Stimulated activated CD4-positive, alpha-beta T cell treated with anti-CD3 and anti-CD28 coated beads, TNF-alpha, amount 100 ng/mL, for 24 hours (primary cell): ENCODE measurements at regions not wholly inside any gene's neighbourhood (a gene's known extent, or its start where the extent isn't known, plus 50 kb on each side); places are given as distances from the start of the nearest gene placed in this dataset.
A peak's percentile ranks its signal among the peaks of the same experiment; 100 is the strongest.
"Not testable (repeated sequence)": the region's sequence is repeated elsewhere in the genome, so short reads cannot be mapped to it uniquely, and the experiment has no call there.

Experiments
- DNase-seq, 3 experiments: peaks; one replicate each; pipeline ENCODE4 v3.0.0-alpha.2; 2020; ENCODE audit warnings: low read depth in 3 of 3

DNA sequence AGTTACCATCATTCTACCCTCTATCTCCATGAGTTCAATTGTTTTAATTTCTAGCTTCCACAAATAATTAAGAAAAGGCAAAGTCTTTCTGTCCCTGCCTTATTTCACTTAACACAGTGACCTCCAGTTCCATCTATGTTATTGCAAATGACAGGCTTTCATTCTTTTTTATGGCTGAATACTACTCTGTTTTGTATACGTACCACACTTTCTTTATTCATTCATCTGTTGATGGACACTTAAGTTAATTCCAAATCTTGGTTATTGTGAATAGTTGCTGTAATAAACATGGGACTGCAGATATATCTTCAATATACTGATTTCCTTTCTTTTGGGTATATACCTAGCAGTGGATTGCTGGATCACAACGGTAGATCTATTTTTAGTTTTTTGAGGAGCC, 314.1 kb downstream of the SV2B start:
- no peak for DNase-seq

DNA sequence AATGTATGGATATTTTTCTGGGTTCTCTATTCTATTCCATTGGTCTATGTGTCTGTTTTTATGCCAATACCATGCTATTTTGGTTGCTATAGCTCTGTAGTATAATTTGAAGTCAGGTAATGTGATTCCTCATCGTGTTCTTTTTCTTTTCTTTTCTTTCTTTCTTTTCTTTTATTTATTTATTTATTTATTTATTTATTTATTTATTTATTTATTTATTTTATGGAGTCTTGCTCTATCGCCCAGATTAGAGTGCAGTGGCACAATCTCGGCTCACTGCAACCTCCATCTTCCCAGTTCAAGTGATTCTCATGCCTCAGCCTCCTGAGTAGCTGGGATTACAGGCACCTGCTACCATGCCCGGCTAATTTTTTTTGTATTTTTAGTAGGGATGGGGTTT, 315.2 kb downstream of the SV2B start:
- DNase-seq, result not testable (repeated sequence)

DNA sequence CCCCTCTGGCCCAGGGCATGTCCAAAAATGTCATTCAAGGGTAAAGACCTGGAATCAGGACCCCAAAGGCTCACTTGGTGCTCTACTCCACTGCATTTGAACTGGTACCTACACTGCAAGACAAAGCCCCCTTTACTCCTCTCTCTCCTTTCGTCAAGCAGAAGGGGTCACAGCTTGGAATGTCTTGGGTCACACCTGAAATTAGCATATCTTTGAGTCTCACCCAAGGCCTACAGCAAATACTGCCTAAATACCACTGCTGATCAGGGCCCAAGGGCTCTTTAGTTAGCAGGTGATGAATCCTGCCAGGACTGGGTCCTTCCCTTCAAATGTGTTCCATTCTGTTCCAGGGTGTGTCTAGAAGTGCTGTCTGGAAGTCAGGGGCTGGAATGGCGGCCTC, 320.6 kb downstream of the SV2B start:
- no peak for DNase-seq

DNA sequence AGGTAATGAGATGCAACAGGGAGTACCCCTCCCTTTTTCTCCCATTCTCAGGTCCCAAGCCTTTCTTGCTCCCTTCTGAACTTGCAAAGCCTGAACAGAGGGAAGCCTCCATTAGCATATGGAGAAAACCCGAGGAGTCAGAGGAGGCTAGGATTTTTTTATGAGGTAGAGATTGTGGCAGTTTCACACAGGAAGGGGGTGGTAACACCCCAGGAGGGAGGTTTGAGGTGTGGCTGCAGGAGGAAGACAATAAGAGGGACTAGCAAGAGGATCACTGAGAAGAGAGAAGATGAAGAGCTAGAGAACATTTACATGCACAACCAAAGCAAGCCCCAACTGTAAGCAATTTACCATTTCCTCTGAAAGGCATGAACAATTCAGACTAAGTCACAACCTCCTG, 322.7 kb downstream of the SV2B start:
- no peak for DNase-seq

DNA sequence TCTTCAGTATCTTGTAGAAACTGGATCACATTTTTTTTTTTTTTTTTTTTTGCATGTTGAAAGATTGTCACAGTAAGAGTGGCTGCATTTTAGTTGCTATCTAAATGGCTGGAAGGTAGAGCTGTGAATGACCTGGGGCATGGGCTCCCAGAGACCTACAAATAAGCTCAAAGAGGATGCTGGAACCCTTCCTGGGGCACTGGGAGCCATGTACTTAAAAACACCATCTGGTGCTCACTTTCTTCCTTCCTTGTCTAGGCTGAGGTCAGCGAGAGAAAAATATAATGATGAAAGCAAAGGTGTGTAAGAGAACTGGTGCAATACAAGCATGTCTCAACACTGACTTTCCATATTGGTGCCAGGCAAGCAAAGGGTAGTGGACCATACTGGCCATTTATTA, 323.9 kb downstream of the SV2B start:
- DNase-seq, result no peak

DNA sequence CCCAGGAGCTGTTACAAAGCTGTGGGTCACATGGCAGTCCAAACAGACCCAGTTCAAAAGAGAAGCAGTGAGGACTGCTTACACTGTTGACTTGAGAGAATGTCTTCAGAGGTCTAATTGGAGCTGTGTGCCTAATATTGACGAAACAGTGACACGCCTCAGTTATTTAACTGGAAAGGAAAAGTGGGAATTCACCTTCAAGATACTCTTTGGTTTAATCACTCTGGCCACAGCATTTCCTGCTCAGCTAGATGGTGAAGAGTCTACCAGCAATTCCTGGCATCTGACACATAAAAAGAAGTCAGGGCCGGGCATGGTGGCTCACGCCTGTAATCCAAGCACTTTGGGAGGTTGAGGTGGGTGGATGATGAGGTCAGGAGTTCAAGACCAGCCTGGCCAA, 326.4 kb downstream of the SV2B start:
- DNase-seq, result peak in 1 of 3 experiments; percentile 17

DNA sequence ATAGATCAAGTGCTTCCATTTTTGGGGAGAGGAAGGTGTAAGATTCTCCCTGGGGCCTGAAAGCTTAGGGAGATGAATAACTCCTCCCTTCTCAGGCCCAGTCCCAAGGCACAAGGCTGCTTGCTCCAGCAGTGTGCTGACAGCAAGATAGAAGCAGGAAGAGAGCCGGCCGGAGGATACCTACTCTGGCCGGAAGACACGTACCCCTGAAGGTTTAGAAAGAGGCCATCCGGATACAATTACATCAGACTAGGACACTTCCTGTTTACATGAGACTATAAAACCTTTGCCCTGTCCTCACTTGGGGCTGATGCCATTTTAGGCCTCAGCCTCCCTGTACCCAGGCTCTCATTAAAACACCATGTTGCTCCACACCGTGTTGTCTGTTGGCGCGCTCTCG, 329.9 kb downstream of the SV2B start:
- DNase-seq, result no peak

DNA sequence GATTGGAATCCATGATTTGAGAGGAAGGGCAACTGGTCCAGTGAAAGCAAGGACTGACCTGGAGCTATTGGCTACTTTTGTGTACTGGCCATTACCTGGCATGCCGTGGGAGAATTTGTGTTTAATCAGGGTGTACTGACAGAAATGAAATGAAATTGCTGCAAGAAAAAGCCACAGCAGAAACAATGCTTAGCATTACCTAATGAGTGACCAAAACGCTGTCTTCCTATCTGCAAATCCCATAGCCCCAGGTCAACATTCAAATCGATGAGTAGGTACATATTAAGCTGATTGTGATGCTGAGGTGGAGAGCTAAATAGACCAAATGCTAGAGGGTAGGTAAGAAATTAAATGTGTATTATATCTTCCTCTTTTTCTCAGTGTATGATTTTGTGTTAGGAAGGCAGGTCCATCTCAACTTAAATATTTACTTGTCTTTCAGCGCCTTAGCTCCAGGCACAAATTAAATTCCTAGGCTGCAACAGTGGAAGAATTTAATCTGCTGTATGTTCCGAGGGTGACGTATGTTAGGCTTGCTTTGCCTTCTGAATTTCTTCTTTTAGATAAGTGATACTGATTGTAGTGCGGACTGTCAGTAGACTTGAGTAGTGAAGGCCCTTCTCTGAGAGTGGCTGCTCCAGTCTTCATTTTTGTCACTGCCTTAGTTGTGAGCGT, 331.1 kb downstream of the SV2B start:
- DNase-seq, result no peak

DNA sequence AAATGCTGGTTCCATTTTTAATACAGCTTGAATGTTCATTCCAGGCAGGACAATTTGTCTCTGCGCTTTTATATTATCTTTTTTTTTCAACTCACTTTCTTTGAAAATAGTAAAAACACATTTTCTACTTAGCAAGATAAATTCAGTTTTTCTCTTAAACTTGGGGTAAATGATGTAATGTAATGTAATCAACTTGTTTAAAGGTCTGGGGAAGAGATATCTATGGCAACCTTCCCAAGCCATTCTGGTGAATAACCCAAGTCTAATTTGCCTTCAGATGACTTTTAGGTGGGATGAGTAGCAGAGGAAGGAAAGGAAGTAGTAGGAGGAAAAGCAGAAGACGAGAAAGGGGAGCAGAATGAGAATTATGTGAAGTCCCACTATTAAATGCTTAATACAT, 335.1 kb downstream of the SV2B start:
- DNase-seq, result no peak

DNA sequence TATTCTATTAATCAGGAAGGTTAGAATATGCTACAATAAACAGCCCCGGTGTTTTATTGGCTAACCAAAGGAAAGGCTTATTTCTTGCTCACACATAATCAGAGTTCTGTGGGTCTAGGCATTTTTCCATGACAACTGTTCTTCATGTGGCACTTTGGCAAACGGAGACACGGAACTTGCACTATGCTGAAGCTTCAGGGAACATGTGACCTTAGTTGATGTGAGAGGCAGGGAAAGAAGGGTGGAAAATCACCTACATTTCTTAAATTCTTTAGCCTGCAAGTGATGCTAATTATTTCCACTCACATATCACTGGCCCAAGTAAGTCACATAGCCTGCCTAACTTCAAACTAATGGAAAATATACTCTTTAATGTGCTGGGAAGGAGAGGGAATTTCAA, 344.6 kb downstream of the SV2B start:
- DNase-seq, result no peak

DNA sequence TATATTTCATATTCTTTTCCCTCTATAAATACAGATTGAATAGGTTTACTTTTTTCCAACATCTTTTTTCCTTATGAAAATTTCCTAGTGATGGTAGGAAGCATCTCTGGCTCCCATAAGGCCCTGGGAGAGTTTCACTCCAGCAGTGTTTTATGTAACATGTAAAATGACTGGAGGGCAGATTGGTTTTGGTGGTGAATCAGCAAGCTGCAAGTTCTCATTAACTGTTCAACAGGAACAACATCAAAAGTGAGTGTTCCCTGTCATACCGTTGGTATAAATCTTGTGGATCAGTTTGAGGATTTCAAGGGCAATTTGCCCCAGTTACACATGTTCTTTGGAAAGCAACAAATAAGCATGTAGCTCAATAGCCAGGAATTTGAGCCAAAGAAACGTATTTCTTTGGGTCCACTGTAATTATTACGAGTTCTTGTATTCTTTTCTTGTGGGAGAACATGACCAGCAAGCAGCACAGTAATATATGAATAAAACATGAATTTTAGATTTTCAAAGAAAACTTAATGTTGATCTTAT, 345.7 kb downstream of the SV2B start:
- no peak for DNase-seq

DNA sequence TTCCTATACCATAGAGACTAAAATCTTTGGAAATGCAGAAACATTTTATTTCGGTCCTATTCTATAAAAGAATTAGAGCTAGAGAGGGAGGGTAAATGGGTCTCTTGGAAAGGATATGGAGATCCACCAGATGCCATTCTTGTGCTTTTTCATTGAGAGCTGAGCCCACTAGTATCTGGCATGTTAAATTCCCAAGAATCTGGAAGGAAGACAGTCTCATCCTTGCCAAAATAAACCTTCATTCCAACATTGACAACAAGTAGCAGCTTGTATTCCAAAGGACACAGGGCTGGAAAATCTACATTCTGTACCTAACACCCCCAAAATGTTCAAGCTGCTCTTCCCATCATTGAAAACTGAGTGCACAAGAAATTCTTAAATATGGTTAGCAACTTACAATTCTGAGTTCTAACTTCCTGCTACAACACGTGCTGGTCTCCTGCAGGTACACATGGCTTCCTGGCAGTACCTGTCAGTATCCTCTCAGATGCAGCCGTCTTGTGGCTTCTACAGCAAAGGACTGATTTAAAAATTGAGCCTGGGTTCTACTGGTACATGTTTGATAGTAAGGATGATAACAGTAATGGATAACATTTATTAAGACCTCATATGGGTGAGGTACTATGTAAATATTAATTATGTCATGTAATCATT, 348.1 kb downstream of the SV2B start:
- no peak for DNase-seq

DNA sequence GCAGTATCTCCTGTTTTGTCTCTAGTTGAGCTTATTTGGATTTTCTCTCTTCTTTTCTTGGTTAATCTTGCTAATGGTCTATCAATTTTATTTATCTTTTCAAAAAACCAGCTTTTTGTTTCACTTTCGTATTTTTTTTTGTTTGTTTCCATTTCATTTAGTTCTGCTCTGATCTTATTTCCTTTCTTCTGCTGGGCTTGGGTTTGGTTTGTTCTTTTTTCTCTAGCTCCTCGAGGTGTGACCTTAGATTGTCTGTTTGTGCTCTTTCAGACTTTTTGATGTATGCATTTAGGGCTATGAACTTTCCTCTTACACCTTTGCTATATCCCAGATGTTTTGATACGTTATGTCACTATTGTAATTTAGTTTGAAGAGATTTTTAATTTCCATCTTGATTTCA, 353.3 kb downstream of the SV2B start:
- not testable (repeated sequence) for DNase-seq

DNA sequence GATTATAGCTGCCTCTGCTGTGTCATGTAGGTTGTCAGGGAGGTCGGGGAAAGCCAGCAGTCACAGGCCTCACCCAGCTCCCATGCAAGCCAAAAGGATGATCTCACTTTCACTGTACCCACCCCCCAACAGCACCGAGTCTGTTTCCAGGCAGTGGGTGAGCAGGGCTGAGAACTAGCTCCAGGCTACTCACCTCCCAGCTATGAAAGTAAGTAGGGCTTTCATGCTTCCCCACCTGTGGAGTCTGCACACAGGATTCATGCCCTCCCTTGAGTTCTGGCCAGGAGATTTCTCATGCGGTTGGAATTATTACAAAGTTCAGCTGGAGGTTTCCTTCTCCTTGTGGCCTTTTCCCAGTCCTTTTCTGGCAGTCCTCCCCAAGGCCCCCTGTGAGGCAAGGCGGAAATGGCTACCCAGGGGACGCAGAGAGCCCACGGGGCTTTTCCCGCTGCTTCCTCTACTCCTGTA, 356.2 kb downstream of the SV2B start:
- DNase-seq, result no peak

DNA sequence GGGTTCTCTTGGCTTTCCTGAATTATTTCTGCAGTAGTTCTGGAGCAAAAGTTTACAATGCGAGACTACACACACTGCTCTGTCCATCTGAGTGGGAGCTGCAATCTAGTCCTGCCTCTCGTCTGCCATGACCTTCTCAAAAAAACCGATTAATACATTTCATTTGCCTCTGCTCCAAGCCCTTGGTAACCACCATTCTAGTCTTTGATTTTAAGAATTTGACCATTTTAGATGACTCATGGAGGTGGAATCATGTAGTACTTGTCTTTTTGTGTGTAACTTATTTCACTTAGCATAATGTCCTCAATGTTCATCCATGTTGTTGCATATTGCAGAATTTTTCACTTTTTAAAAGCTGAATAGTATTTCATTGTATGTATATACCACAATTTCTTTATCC, 356.9 kb downstream of the SV2B start:
- no peak for DNase-seq

DNA sequence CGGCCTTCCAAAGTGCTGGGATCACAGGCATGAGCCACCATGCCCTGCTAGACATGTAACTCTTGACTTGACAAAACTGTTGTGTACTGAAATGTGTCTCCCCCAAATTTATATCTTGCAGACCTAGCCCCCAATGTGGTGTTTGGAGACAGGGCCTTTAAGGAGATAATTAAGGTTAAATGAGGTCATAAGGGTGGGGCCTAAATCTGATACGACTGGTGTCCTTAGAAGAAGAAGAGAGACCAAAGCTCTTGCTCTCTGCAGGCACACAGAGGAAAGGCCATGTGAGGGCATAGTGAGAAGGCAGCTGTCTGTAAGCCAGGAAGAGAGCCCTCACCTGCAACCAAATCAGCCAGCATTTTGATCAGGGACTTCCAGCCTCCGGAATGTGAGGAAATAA, 361.3 kb downstream of the SV2B start:
- no peak for DNase-seq

DNA sequence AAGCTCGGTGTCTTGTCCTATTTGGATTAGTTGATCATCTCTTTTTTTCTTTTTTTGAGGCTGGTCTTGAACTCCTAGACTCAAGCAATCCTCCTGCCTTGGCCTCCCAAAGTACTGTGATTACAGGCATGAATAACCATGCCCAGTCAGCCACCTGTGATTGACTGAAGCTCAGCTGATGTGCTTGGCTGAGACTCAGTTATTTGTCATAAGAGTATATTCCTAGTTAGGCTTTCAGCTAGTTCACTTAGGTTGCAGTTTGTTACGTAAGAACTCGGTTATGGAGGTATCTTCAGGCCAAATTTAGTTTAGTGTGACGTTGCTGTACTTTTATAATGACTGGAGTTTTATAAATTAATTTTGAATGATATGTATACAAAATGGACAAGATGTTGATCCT, 365.0 kb downstream of the SV2B start:
- DNase-seq, result no peak

DNA sequence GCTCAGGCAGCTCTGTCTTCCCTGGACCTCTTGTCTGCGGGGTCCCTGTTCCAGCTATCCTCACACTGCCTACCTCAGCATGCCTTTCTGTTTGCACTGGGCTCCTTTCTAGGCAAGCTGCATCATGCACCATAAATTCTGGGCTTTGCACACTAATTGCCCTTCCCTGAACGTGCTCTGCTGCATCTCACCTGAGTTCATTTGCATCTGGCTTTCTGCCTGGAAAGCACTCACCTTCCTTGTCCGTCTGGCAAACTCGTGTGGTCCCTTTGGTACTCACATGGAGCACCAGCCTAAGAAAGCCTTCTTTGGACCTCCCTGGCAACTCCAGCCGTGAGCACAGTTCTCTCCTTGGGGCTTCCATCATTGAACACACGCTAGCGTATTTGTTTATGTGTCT, 365.6 kb downstream of the SV2B start:
- DNase-seq, result no peak

DNA sequence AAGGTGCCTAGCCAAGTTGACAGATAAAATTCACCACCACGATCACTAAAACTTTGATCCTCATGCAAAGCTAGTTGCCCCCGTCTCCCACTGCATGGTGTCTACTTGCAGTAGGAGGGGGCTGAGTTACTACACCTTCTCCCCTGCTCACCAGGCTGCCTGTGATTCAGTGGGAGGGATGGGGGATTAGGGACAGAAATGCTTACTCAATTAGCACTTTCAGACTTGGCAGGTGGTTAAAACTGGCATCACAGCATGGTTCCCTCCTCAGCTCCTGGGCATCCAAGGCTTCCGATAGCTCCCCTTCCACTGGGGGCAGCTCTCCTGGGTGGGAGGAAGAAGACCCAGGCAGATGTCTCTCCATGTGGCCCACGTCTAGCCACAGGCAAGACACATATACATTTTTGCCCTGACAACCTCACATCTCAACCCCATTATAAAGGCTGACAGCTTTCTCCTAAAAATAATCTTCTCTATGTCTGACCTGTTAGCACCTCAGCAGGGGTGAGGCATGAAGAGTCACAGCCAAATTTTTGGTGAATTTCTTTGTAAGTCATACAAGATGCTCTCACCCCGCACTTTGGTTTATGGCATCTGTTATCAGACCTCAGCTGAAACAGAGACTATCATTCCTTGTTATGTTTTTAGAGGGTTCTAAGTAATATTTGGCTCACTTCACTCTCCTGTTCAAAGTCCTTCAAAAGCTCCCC, 369.0 kb downstream of the SV2B start:
- no peak for DNase-seq

DNA sequence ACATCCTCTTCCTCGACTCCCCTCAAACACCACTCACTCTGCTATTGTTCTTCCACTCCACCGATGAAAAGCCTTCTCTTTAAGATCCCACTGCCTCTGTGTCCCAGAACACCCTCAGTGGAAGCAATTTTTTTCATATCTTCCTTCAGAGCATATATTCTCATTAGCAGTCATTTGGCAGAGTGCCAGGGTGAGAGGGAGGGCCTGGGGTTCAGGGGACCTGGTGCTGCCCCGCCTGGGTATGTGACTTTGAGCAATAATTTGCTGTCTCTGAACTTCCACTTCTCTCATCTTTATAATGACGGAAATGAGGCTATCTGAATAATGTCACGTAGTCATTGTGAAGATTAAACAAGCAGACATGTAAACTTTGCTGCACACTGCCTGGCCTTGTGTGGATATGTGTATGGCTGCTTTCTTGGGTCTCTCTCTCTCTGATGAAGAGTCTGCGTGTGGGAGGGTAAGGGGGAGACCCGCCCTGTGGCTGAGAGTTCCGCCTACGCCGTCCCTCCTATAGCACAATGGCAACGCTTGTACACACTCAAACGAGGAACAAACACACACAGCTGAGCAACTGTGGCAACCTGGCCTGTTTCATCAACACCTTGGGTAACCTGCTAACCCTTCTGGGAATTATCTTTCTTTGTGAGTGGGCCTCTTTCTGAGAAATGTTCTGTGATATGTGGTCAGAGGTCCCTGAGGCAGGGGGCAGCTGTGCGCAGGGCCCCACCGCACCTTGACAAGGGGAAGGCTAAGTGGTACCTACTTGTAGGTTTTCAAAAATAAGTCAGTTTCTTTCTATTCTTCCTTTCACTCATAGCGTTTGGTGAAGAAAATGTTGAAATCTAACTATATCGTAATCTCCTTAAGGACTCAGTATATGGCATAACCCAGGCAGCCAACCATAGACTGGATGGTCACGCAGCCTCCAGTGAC, 369.8 kb downstream of the SV2B start:
- DNase-seq, result peak; percentile 32 to 64 (median 33)

DNA sequence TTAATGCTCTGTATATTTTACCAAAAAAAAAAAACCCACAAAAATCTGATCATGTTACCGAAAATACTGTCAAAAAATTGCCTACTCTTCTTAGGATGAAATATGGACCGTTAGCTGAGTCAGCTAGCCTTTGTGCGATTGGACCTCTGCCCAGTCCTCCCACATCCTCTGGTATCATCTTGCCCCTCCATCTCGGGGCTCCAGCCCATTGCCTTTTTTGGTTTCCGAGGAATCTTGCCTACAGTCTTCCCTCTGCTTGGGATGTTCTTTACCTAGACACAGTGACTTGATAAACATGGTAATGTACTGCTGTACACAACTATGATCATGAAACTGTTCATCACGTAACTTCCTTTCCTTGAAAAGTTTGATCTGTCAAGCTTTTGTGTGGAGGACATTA, 371.4 kb downstream of the SV2B start:
- DNase-seq, result no peak

DNA sequence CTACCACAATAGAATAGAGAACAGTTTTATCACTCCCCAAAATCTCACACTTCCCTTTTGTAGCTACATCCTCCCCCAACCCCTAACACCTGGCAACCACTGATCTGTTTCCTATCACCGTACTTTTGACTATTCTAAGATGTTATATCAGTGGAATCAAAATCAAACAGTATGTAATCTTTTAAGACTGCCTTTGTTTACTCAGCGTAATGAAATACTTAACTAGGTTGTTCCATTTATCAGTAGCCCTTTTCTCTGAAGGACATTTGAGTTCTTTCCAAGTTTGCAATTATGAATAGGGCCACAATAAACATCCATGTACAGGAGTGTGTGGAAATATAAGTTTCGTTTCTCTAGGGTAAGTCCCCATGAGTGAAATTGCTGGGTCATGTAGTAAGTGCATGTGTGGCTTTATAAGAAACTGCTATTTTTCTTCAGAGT, 372.3 kb downstream of the SV2B start:
- DNase-seq, result no peak
